ENCODE measurements at regions not wholly inside any gene's neighbourhood (a gene's known extent, or its start where the extent isn't known, plus 50 kb on each side); places are given as distances from the start of the nearest gene placed in this dataset.

- TF ChIP-seq CTCF (IDR thresholded peaks at IDR 0.05; ENCODE audit: low read depth, low read length) (no peak), EZH2phosphoT487 (IDR thresholded peaks at IDR 0.05; ENCODE audit: low read depth) (no peak)
Observed at GRCh38 chr18:77482190-77483085, 232.8 kb downstream of the GALR1 start.
